Neuronal stem cell (in vitro differentiated cells): ENCODE measurements at regions not wholly inside any gene's neighbourhood (a gene's known extent, or its start where the extent isn't known, plus 50 kb on each side); places are given as distances from the start of the nearest gene placed in this dataset.

ENCODE experiments used
- DNase-seq: peaks from one replicate; pipeline ENCODE4 v3.0.0-alpha.2; 2013; ENCODE audit warnings: low spot score
- H2AFZ ChIP-seq: one replicate; pipeline ENCODE4 v1.6.1; 2013; ENCODE audit warnings: mild to moderate bottlenecking, low read length, inconsistent platforms
- H2AK5ac ChIP-seq: 2 replicates; pipeline ENCODE4 v1.6.1; 2013; ENCODE audit warnings: low read depth, mild to moderate bottlenecking, inconsistent platforms, low read length, moderate library complexity, mixed read lengths
- H2BK120ac ChIP-seq: 2 replicates; pipeline ENCODE4 v1.6.1; 2013; ENCODE audit warnings: low read depth, mild to moderate bottlenecking, inconsistent platforms, low read length, moderate library complexity, mixed read lengths
- H2BK12ac ChIP-seq: one replicate; pipeline ENCODE4 v1.6.1; 2013; ENCODE audit warnings: low read length, inconsistent platforms
- H2BK15ac ChIP-seq: 2 replicates; pipeline ENCODE4 v1.6.1; 2013; ENCODE audit warnings: mild to moderate bottlenecking, low read length, inconsistent platforms, mixed read lengths
- H2BK5ac ChIP-seq: one replicate; pipeline ENCODE4 v1.6.1; 2013; ENCODE audit warnings: inconsistent platforms, mild to moderate bottlenecking, low read length, moderate library complexity
- H3K14ac ChIP-seq: one replicate; pipeline ENCODE4 v1.6.1; 2013; ENCODE audit warnings: low read length, inconsistent platforms
- H3K18ac ChIP-seq: 2 replicates; pipeline ENCODE4 v1.6.1; 2013; ENCODE audit warnings: low read length, inconsistent platforms
- H3K23ac ChIP-seq: 2 replicates; pipeline ENCODE4 v1.6.1; 2013; ENCODE audit warnings: low read depth, mild to moderate bottlenecking, mixed read lengths, low read length, inconsistent platforms; ENCODE audit not compliant: poor library complexity
- H3K27ac ChIP-seq: replicated peaks from 3 replicates; pipeline ENCODE4 v1.5.1; 2013; ENCODE audit warnings: low read length, inconsistent platforms
- H3K27me3 ChIP-seq, 3 experiments: 2 replicates each; pipeline ENCODE4 v1.6.1; 2013; ENCODE audit warnings: low read length in 3 of 3, mild to moderate bottlenecking in 2 of 3, inconsistent platforms in 1 of 3, low read depth in 1 of 3, mixed read lengths in 1 of 3, moderate library complexity in 1 of 3; ENCODE audit not compliant: control insufficient read depth in 3 of 3, insufficient read depth in 3 of 3
- H3K36me3 ChIP-seq, 2 donors: replicated peaks in 1 of 2; 2 replicates each; pipeline ENCODE4 v1.6.1; 2013; ENCODE audit warnings: low read length in 2 of 2; ENCODE audit not compliant: control insufficient read depth in 2 of 2, insufficient read depth in 2 of 2
- H3K4ac ChIP-seq: 2 replicates; pipeline ENCODE4 v1.6.1; 2013; ENCODE audit warnings: inconsistent platforms, mild to moderate bottlenecking, low read length, moderate library complexity
- H3K4me1 ChIP-seq, 2 donors: 1 replicate in 1 of 2; 2 replicates in 1 of 2; pipeline ENCODE4 v1.6.1; 2013; ENCODE audit warnings: low read length in 2 of 2, low read depth in 1 of 2; ENCODE audit not compliant: control insufficient read depth in 2 of 2, insufficient read depth in 1 of 2
- H3K4me2 ChIP-seq: one replicate; pipeline ENCODE4 v1.6.1; 2013; ENCODE audit warnings: mild to moderate bottlenecking, low read length, inconsistent platforms; ENCODE audit not compliant: insufficient read depth, poor library complexity, severe bottlenecking
- H3K4me3 ChIP-seq, 2 donors: 2 replicates each; pipeline ENCODE4 v1.5.1; 2013; ENCODE audit warnings: low read length in 2 of 2, mild to moderate bottlenecking in 2 of 2, inconsistent platforms in 1 of 2, moderate library complexity in 1 of 2
- H3K79me1 ChIP-seq: one replicate; pipeline ENCODE4 v1.6.1; 2013; ENCODE audit warnings: low read depth, mild to moderate bottlenecking, inconsistent platforms, low read length, moderate library complexity
- H3K9ac ChIP-seq: one replicate; pipeline ENCODE4 v1.6.1; 2013; ENCODE audit warnings: mild to moderate bottlenecking, low read depth, low read length, inconsistent platforms; ENCODE audit not compliant: poor library complexity
- H3K9me3 ChIP-seq, 2 donors: replicated peaks in 1 of 2; 2 replicates each; pipeline versions ENCODE3 to v1.6.1; 2013; ENCODE audit warnings: low read length in 2 of 2, mild to moderate bottlenecking in 2 of 2, inconsistent platforms in 1 of 2, low read depth in 1 of 2, mixed read lengths in 1 of 2, moderate library complexity in 1 of 2; ENCODE audit not compliant: control insufficient read depth in 2 of 2, insufficient read depth in 1 of 2
- H4K8ac ChIP-seq: one replicate; pipeline ENCODE4 v1.6.1; 2013; ENCODE audit warnings: low read depth, mild to moderate bottlenecking, inconsistent platforms, low read length, moderate library complexity
- H4K91ac ChIP-seq: one replicate; pipeline ENCODE4 v1.6.1; 2013; ENCODE audit warnings: low read length, low read depth, mild to moderate bottlenecking, inconsistent platforms; ENCODE audit not compliant: poor library complexity
- WGBS, 2 donors: extraction: QIAGEN DNeasy Blood & Tissue Kit; methylation state at CpG; one replicate each; pipeline ENCODE4 v1.1.7; 2013; ENCODE audit warnings: missing lambda C conversion rate in 2 of 2, mixed read lengths in 1 of 2; ENCODE audit not compliant: insufficient read length in 2 of 2, insufficient replicate concordance in 1 of 2; ENCODE audit errors: extremely low coverage in 2 of 2; 5-methylcytosine and 5-hydroxymethylcytosine counted together

DNA sequence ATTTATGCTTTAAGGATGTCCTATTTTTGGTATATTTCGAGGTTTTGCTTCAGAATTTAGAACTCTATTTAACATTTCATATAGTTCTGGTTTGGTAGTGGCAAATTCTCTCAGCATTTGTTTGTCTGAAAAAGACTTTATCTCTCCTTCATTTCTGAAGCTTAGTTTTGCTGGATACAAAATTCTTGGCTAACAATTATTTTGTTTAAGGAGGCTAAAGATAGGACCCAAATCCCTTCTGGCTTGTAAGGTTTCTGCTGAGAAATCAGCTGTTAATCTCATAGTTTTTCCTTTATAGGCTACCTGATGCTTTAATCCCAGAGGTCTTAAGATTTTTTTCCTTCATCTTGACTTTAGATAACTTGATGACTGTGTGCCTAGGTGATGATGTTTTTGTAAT, 162.7 kb upstream of the B3GAT2 start:
- Histone ChIP-seq H3K79me1 (no peaks in the 10 kb centered on the region), H3K9ac (no peak overlapping the region), H2BK120ac (no peak overlapping the region), H3K4me1 (peaks cover 2 to 3% of the 10 kb centered on the region in 2 donors), H2BK5ac (no peak overlapping the region), H3K27ac (no peak overlapping the region), H2BK12ac (no peak overlapping the region), H2BK15ac (no peak overlapping the region), H3K9me3 (peaks cover 0 to 16% of the 10 kb centered on the region in 2 donors), H3K18ac (no peak overlapping the region), H3K27me3 (no peaks in the 10 kb centered on the region), H3K14ac (no peak overlapping the region), H4K91ac (no peak overlapping the region), H3K4me3 (no peak overlapping the region), H3K36me3 (no peaks in the 10 kb centered on the region), H3K4me2 (no peak overlapping the region), H2AK5ac (no peak overlapping the region), H3K4ac (no peak overlapping the region), H4K8ac (no peak overlapping the region), H3K23ac (no peak overlapping the region), H2AFZ (no peak overlapping the region)
- WGBS, 2 donors, result no CpG with 5 or more reads among the region's 1 CpG
- no peak for DNase-seq

DNA sequence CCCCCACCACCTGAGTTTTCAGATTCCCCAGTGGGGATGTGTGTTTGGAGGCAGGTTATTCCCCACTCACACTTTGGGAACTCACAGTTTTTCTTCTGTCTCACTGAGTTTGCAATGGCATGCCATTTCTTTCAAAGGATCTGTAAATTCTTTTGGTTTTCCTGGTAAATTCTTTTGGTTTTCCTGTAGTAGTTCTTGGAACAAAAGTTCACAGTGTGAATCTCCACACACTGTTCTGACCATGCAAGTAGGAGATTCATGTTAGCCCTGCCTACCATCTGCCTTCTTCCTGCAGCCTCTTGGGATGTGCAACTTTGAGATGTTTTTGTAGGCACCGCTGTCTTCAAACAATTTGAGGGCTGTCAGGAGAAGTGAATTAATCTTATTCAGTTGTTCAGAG, 165.6 kb upstream of the OGFRL1 start:
- H3K23ac ChIP-seq, result no peak overlapping the region
- H2AFZ ChIP-seq, result no peak overlapping the region
- WGBS, 2 donors, result no CpG with 5 or more reads among the region's 1 CpG

DNA sequence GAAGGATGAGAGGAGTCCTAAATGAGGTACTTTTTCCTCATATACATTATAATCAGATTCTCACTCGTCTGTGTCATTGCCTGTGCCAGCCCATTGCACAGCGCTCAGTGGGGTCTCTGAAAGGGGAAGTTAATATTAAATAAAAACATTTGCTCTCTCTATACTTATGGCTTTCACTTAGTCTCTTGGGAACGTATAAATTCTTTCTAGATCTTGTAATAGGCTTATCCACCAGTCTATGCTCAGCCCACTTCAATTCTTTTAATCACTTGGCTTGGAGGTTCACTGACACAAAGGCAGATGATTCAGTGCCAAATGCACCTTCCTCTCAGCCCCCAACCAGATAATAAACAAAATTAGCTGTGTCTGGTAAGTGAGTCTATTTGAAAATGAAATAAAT, 164.3 kb upstream of the OGFRL1 start:
- Histone ChIP-seq H3K4me1 (no peaks in the 10 kb centered on the region), H3K27me3 (no peaks in the 10 kb centered on the region), H3K18ac (no peak overlapping the region), H3K27ac (no peak overlapping the region), H3K79me1 (no peaks in the 10 kb centered on the region), H3K23ac (no peak overlapping the region), H4K91ac (no peak overlapping the region), H3K14ac (no peak overlapping the region), H4K8ac (no peak overlapping the region), H3K9ac (no peak overlapping the region), H2BK12ac (no peak overlapping the region), H2BK120ac (no peak overlapping the region), H2AFZ (no peak overlapping the region), H3K4ac (no peak overlapping the region), H3K4me2 (no peak overlapping the region), H2BK5ac (no peak overlapping the region), H2BK15ac (no peak overlapping the region), H3K36me3 (no peaks in the 10 kb centered on the region), H3K4me3 (no peak overlapping the region), H3K9me3 (peaks cover 4 to 12% of the 10 kb centered on the region in 2 donors), H2AK5ac (no peak overlapping the region)
- WGBS, 2 donors, result no CpG with 5 or more reads among the region's 3 CpGs
- no peak for DNase-seq

More for the DNA sequence above, 165.6 kb upstream of the OGFRL1 start:
- no peak overlapping the region for H2AK5ac ChIP-seq
- no peaks in the 10 kb centered on the region for H3K79me1 ChIP-seq
- H2BK120ac ChIP-seq, result no peak overlapping the region
- no peak overlapping the region for H2BK15ac ChIP-seq
- H3K27me3 ChIP-seq, result no peaks in the 10 kb centered on the region
- no peak overlapping the region for H3K4me2 ChIP-seq
- no peaks in the 10 kb centered on the region for H3K4me1 ChIP-seq
- no peak overlapping the region for H4K8ac ChIP-seq
- no peak overlapping the region for H4K91ac ChIP-seq
- H3K4ac ChIP-seq, result no peak overlapping the region
- no peak overlapping the region for H3K27ac ChIP-seq
- H3K14ac ChIP-seq, result no peak overlapping the region
- no peak for DNase-seq
- H2BK12ac ChIP-seq, result no peak overlapping the region
- H3K9me3 ChIP-seq, result peaks cover 4 to 16% of the 10 kb centered on the region in 2 donors
- H2BK5ac ChIP-seq, result no peak overlapping the region
- no peak overlapping the region for H3K9ac ChIP-seq
- H3K4me3 ChIP-seq, result no peak overlapping the region
- no peaks in the 10 kb centered on the region for H3K36me3 ChIP-seq
- no peak overlapping the region for H3K18ac ChIP-seq

DNA sequence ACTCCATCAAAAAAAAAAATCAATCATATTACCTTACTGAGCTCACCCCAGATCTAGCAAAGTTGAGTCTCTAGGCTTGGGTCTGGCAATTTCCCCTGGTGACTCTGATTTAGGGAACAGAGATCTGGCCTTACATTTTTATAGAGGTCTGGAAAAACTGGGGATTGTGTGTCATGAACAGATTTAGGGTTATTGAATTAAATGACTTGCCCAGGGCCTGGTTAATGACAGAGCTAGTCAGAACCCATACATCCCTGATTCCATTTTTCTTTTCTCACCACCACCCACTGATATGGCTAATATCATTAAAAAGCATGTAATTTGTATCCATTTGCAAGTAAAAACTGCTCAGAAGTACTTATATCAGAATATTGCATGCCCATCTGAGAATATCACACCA, 163.4 kb upstream of the OGFRL1 start:
- H3K9ac ChIP-seq, result no peak overlapping the region
- no peak overlapping the region for H3K4me3 ChIP-seq
- no peak for DNase-seq
- H2AFZ ChIP-seq, result no peak overlapping the region
- no peak overlapping the region for H2BK120ac ChIP-seq
- no peaks in the 10 kb centered on the region for H3K4me1 ChIP-seq
- no peak overlapping the region for H3K14ac ChIP-seq
- no peak overlapping the region for H4K8ac ChIP-seq
- H3K79me1 ChIP-seq, result no peaks in the 10 kb centered on the region
- H2BK5ac ChIP-seq, result no peak overlapping the region
- no peak overlapping the region for H3K4me2 ChIP-seq
- H3K27me3 ChIP-seq, result no peaks in the 10 kb centered on the region
- H3K4ac ChIP-seq, result no peak overlapping the region
- H3K23ac ChIP-seq, result no peak overlapping the region
- H3K36me3 ChIP-seq, result no peaks in the 10 kb centered on the region
- no peak overlapping the region for H2BK12ac ChIP-seq
- no peak overlapping the region for H2BK15ac ChIP-seq
- H3K27ac ChIP-seq, result no peak overlapping the region
- no peak overlapping the region for H4K91ac ChIP-seq
- no peak overlapping the region for H2AK5ac ChIP-seq
- H3K9me3 ChIP-seq, result peaks cover 4 to 5% of the 10 kb centered on the region in 2 donors
- H3K18ac ChIP-seq, result no peak overlapping the region
